GOT3 (cell line): ENCODE measurements at regions not wholly inside any gene's neighbourhood (a gene's known extent, or its start where the extent isn't known, plus 50 kb on each side); places are given as distances from the start of the nearest gene placed in this dataset.
"Not testable (repeated sequence)": the region's sequence is repeated elsewhere in the genome, so short reads cannot be mapped to it uniquely, and the experiment has no call there.

ENCODE experiments used
- DNase-seq: peaks from one replicate; lab custom pipeline; 2025; ENCODE audit warnings: mixed read lengths; lab: John Stamatoyannopoulos, UW

DNA sequence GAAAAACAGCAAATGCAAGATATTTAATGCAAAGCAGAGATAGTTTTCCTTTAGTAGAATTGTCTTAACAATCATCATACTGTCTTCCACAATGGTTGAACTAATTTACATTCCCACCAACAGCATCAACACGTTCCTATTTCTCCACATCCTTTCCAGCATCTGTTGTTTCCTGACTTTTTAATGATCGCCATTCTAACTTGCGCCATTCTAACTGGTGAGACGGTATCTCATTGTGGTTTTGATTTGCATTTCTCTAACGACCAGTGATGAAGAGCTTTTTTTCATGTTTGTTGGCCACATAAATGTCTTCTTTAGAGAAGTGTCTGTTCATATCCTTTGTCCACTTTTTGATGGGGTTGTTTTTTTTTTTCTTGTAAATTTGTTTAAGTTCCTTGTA lies 388.3 kb downstream of the IRS2 start:
- DNase-seq: not testable (repeated sequence)

DNA sequence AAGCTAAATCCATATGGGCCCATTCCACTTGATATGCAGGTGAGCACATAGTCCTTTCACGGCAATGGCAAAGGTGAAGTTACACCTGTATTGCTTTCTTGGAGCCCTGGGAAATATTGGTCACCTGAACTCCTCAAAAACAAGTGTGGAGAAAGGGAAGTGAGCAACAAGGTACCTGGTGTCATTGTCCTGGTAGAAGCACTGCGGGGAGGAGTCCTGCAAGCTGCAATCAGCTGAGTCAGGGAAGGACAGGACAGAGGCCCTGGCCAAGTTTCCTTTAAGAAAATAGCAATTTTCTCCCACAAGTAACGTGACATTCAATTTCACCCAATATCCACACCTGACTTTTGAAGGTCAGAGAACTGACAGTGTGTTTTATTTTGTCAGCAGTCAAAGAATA lies 389.1 kb downstream of the IRS2 start:
- no peak for DNase-seq

DNA sequence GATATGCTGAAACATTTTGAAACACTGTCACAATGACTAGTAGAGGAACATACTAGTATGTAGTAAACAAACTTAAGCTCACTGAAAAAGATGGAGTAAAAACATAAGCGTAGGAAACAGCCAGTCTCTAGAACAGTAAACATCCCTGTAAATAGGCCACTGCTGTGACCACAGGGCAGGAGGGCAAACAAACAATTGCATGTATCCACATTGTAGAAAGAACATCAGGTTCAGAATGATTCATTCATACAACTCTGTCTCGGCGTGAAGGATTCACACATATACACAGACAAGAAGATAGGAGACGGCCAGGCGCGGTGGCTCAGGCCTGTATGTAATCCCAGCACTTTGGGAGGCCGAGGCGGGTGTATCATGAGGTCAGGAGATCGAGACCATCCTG lies 390.1 kb downstream of the IRS2 start:
- DNase-seq: no peak

DNA sequence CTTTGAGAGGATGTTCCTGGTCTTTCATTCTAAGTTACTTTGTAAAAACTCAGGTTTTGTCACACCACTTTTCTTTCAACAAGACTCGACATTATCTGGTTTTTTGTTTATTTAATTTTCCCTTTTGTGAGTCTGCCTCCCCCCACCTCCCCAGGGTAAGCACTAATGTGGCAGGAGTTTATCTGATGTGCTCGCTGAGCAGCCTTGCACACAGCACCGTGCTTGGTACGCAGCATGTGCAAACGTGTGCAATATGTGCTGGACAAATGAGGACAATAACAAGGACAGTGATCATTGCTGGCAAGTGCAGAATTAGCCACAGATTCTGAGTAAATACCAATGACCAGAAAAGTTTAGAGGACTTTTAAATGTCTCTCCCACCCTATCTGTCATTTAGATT lies 391.4 kb downstream of the IRS2 start:
- DNase-seq: no peak

DNA sequence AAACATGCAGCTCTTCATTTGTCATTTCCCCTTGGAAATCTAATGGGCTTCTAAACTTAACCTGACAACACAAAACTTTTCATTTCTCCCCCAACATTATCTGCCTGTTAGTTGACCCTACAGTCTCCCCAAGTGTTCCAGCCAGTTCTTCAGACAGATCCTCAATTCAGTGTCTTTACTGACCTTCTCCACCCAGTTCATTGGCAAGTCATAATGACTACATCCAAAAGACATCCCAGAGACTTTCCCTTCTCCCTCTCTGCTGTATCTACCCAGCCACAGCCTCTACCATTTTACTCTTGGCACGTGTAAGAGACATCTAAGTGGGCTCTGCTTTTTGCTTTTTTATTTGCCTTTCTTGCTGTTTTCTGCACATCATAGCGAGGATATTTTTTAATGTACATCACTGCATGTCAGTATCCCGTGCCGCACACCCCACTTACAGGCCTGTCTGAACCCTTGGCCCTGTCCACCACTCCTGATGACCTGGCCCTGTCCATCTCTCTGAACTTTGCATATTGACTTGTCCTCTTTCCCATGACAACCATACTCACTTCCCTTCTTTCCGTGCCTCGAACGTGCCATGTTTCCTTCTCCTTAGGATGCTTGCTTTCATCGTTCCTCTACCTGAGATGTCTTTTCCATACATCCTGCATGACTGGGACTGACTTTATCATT lies 391.9 kb downstream of the IRS2 start:
- DNase-seq: no peak

DNA sequence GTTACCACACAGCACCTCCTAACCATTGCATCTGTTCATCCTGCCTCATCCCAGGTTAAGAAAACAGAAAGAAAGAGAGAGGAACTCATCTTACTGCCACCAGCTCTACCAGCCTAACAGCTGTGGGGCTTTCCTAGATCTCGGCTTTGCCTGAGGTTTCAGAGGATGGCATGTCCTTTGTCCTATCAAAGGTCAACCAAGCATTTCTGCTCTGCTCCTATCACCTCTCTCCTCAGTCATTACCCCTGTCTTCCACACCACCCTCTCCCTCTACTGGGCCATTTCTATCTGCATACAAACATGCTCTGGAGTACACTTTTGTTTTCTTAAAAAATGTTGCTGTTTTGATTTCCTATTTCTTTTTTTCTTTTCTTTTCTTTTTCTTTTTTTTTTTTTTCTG lies 393.3 kb downstream of the IRS2 start:
- no peak for DNase-seq

DNA sequence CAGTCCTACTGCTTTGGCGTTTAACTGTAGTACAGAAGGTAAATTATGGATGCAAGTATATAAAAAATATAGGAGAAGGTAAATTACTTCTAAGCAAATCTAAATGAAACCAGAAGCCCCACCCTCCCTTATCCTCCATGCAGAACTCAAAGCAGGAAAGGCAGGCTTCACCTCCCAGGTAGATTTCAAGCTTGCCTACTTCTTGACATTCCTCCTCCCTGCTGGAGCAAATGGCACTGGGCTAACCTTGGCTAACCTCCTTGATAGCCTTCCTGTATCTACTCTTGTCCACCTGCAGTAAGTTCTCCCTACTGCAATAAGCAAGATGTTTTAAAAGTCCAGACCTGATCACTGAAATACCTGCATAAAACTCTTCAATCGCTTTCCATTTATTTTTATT lies 396.0 kb downstream of the IRS2 start:
- DNase-seq: no peak

DNA sequence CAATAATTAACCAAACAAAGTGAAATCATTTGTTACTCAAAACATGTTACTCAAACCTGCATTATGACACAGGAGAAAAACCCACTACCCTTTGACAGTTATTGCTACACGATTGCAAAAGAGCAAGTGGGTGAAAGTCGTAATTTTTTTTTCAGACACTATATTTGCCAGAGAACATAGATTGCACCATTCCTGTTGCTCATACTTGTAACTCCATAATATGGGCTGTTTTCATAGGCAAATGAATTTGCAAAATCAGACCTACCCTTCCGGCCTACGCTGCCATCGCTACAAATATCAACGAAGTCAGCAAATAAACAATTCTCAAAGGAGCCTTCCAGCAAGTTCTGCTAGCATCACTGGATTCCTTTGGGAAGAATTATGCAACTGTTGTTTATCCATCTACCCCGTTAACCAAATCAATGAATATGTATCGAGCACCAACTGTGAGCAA lies 396.5 kb downstream of the IRS2 start:
- no peak for DNase-seq

DNA sequence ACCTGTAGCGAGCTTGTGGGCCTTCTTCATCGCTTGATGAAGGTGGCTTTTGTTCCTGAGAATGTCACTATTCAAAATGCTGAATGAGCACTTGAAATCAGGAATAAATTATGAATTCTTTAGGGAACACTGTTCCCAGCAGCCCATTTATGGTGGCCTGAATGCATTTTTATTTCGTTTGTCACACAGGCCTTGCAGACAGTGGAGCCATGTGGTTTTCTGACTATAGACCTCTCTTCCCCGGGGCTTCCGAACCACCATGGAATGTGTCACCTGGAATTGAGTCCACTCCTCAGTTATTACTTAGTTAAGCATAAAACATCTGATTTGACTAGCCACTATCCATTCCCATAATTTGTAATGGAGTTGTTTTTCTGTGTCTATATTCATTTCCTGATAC lies 396.9 kb downstream of the IRS2 start:
- no peak for DNase-seq

DNA sequence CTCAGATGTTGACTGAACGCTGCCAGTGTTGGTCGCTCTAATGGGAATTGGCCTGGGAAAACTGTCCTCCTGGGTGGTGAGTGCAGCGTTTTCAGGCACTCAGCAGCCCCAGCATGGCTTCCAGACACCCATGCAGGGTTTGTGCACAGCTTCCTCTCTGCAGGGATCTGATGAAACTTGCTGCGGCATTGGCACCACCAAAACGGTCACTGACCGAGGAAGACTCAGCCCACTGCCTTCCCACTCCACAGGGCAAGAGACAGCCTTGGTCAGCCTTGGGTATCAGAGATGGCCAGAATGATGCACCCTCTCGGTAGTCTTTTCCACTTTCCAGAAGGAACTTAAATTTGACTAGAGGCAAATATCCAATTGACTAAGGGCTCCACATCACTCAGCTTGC lies 398.9 kb downstream of the IRS2 start:
- no peak for DNase-seq

DNA sequence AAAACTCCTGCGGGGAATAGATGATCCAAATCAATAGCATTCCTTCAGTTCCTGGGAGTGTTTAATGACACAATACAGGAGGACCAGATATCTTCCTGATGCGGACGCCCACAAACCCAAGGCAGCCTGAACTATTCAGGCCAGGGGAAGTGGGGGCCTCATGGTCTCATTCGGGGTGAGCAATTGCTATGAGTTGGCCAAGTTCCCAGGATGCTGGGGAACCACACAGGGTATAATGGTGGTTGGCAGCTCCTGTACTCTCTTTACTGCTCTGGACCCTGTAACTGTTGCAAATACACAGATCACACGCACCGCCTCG lies 401.2 kb downstream of the IRS2 start:
- no peak for DNase-seq

DNA sequence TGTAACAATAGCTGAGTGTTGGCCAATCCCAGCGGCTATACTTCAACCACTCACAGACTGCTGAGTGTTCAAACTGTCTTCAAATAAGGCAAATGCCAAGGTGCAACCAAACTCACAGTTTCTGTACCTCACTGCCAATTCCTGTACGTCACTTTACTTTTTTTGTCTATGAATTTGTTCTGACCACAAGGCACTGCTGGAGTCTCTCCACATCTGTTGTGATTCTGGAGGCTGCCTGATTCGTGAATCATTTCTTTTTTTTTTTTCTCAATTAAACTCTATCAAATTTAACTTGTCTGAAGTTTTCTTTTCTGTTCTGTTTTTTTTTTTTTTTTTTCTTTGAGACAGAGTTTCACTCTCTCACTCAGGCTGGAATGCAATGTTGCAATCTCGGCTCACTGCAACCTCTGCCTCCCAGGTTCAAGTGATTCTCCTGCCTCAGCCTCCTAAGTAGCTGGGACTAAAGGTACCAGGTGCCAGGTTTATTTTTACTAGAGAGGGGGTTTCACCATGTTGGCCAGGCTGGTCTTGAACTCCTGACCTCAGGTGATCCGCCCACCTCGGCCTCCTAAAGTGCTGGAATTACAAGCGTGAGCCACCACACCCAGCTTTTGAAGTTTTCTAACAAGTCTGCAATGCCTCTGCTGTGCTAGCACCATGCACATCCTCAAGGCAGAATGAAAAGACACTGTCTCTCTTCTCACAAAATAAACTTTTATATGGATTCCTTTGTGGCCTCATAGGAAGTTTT lies 401.7 kb downstream of the IRS2 start:
- no peak for DNase-seq

DNA sequence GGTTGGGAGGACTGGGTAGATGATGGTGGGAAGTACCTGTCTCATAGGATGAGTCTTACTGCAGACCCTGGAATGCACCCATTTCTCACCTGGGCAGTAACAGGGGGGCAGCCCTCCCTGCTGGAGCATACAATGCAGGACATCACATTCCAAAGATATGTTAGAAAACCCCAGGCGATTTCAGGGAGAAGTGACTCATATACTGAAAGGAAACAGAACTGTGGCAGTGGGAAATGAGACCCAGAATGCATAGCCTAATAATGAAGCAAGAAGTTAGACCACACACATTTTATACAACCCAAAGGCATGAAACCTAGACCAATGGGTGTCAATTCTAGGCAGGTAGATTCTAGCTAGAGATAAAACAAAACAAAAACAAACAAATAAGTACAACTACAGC lies 402.7 kb downstream of the IRS2 start:
- DNase-seq: no peak

DNA sequence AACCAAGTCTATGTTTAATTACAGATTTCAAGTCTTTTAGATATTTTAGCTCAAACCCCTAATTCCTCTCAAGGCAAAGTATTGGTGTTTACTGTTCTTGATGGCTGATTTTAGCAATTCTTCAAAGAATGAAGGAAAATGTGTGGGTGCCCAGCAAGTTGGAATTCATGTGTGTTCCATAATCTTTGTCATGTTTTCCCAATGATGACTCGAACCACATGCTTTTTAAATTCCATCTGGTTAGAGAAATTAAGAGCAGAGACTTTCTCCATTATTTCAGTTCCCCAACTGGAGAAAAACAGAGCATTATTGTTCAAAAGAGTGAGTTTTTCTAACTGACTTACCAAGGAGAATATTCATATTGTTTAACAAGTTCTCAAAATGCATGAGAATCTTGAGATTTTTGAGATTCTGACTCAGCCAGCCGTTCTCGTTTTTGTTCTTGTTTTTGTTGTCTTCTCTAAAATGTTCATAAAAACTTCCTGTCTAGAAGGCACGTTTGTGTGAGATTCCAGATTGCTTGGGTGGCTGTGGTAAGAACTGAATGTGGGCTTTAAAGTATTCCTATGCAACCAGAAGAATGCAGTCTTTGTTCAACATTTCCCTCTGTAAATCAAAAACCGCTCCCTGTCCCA lies 404.7 kb downstream of the IRS2 start:
- DNase-seq: no peak

DNA sequence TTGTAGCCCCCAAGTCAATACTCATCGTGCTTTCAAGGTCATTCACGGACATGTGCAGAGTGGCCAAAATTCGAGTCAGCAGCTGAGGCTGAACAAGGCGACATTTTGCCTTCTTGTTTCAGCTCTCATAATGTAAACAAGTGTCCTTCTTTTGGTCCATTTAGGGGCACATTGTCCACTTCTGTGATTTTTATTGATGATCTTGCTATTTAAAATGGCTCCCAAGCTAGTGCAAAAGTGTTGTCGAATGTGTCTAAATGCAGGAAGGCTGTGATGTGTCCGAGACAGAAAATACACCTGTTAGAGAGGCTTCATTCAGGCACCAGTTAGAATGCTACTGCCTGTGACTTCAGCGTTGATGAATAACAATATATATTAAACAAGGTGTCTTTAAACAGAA lies 405.9 kb downstream of the IRS2 start:
- no peak for DNase-seq

DNA sequence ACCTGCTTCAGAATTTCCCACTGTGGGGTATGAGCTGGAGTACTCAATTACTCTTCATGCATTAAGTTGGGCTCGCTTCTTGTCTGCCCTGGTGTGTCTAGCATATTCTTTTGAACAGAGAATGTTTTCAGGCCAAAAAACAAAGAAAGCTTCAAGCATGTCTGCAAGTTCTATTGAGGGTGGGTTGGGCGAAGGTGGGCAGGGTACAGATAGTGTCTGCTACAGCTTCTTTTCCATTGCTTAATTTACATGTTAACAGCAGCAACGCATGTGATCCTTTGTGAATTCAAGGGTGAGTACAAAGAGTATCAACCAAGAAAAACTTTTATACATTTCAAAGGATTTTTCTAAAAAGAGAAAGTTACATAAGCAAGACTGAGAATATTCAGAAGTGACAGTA lies 406.5 kb downstream of the IRS2 start:
- DNase-seq: no peak

DNA sequence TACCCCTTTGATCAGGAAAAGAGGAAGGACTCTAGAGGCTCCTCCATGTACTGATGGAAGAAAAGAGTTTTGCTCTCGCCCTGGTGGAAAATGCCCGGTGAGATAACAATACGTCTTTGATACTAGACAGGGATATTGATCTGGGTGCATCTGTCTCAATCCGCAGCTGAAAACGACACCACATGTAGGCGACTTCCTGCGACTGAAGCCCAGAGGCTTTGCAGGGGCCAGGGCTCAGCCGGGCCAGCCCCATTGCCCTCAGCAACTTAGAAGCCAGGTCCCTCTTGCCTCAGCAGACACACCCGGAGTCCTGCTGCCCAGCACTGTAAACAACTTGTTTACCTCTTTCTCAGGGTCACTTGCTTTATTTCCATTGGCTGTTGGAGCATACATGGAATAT lies 409.4 kb downstream of the IRS2 start:
- DNase-seq: no peak

DNA sequence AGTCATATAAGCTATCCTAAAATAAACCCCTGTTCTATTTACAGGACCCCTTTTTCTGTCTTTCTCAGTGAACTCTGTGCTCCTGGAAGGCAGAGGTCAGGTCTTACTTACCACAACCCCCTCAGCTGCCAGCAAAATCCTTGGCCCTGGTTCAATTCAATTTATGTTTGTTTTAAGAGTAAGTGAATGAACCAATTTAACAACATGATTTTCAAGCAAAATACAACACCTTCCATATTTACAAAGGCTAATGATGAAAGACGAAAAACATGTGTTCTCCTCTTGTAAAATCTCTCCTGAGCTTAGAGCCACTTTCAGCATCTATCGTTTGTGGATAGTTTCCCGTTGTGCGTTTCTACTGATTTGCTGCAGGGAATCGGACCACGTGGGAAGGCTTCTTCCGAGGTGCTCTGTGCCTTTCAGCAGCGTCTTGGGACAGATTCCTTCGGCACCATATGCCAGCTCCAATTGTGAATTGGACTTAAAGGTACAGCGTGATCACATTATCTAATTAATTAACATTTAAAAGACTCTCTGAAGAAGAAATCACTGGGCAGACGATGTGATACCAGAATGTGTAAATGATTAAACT lies 411.7 kb downstream of the IRS2 start:
- no peak for DNase-seq

DNA sequence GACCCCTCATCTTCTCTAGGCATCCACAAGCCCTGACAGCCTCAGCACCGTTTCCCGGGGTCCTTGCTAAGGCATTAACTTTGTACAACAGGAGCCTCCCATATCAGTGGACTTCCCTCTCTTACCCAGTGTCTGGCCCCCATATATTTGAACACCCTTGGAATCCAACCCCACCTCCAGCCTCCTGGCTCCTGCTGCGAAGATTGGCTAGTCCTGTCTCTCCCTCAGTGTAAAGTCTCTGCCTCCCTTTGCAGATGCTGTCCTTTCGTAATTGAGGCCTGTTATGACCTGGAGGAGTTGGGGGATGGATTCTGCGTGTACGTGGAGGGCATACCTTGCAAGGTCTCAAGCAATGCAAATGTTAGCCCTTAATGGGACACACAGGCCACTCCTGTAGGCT lies 413.7 kb downstream of the IRS2 start:
- DNase-seq: no peak

DNA sequence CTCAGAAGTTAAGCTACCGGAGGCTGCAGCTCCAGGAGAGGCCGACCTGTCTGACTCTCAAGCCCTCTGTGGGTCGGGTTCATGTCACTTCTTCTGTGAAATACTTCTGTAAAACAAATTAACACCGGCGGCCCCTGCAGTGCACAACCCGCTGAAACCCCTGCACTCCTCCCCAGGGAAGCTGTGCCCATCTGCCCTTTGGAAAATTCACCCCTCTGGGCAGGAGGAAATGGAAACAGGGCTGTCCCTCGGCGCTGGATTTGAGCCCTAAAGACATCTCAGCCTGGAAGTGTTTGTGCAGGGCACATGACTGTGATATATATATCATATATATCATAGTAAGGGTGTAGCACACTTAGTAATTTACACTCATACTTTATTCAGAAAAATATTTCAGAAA lies 415.3 kb downstream of the IRS2 start:
- DNase-seq: no peak

DNA sequence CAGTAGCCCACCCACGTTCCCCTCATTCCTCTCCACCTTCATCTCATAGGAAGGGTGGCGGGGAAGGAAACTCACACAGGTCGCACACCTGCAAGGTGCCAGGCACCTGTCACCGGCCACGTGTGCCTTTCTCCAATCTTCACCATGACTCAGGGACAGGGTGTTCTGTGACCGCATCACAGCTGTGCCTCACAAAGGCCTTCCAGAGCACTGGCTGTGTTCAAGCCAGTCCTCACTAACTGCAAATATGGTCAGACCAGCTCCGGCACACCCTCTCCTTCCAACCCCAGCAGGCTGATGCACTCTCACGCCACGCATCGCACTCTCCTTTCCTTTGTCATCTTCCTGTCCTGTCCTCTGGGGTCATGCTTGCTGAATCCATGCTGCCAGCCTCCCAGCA lies 415.9 kb downstream of the IRS2 start:
- no peak for DNase-seq

DNA sequence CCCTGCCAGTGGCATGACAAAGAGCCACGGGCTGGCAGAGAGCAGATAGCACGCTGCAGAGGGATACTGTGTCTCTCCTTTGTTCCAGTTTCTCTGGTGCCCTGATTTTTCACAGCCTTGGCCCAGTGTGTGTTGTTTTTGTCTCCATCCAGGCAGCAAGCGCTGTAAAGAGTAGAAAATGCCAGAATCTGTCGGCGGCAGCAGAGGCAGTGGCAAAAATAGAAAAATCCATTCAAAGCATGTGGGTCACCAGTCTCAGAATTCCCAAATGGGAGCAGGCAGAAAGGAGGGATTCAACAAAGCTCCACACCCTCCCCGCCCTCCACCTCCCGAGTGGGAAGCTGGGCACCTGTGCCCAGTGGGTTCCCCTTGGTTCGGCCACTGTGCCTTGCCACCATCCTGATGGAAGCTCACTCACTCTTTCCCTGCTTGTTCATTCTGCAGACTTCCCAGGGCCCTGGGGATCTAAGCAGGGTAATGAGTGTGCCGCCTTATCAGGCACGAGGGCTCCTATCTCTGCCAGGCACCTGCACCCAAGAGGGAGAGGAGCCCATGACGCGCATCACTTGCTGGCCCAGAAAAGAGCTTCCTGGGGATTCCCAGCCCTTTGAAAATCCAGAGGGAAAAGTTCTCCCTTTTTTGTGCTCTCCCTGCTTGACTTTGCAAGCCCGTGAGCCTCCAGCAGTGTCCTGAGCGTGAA lies 416.9 kb downstream of the IRS2 start:
- DNase-seq: no peak

DNA sequence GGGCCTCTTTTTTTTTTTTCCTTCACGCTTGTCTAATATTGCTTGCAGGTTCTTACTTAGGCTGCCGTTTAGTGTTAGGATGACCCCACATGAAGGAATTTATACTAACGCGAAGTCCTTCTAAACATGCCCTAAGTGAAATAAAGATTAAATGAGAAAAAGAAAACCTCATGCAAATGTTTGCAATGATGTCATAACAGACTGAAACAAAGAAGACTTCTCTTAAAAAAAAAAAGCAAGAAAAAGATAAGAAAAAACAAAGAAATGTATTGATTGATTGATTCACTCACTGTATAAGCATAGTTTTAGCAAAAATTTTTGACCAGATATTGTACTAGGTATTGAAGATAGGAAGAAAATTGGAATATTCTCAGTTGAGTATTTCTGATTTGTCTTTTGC lies 418.2 kb downstream of the IRS2 start:
- DNase-seq: no peak
